GM21423 (cell line): ENCODE measurements at regions not wholly inside any gene's neighbourhood (a gene's known extent, or its start where the extent isn't known, plus 50 kb on each side); places are given as distances from the start of the nearest gene placed in this dataset.
"Not testable (repeated sequence)": the region's sequence is repeated elsewhere in the genome, so short reads cannot be mapped to it uniquely, and the experiment has no call there.

ENCODE experiments used
- ATAC-seq: cut with Tn5 transposase; IDR thresholded peaks from one replicate; pipeline ENCODE4 v1.9.1; 2021; ENCODE audit warnings: mild to moderate bottlenecking, moderate library complexity; ENCODE audit not compliant: unreplicated experiment

GRCh38 chr12:75812271-75813018, 219.1 kb downstream of the PHLDA1 start:
- no peak for ATAC-seq

- no peak for ATAC-seq
These were observed 221.8 kb downstream of the PHLDA1 start for GRCh38 chr12:75809746-75810145.

- ATAC-seq, result no peak
These were observed 224.1 kb downstream of the PHLDA1 start for GRCh38 chr12:75807494-75807893.

GRCh38 chr12:75805905-75806304, 225.7 kb downstream of the PHLDA1 start:
- no peak for ATAC-seq

GRCh38 chr12:75805320-75805719, 226.3 kb downstream of the PHLDA1 start:
- ATAC-seq, result no peak

GRCh38 chr12:75798136-75798926, 233.2 kb downstream of the PHLDA1 start:
- no peak for ATAC-seq

- ATAC-seq, result no peak
These were observed 236.5 kb downstream of the PHLDA1 start for GRCh38 chr12:75795125-75795524.

- no peak for ATAC-seq
These were observed 238.9 kb downstream of the PHLDA1 start for GRCh38 chr12:75792687-75793086.

GRCh38 chr12:75790219-75790618, 241.4 kb downstream of the PHLDA1 start:
- ATAC-seq, result no peak

GRCh38 chr12:75787146-75787545, 244.4 kb downstream of the PHLDA1 start:
- not testable (repeated sequence) for ATAC-seq

- no peak for ATAC-seq
These were observed 245.5 kb downstream of the PHLDA1 start for GRCh38 chr12:75786070-75786469.

- no peak for ATAC-seq
These were observed 247.0 kb downstream of the PHLDA1 start for GRCh38 chr12:75784591-75784990.

GRCh38 chr12:75783093-75783877, 248.3 kb downstream of the PHLDA1 start:
- ATAC-seq, result no peak

- ATAC-seq, result no peak
These were observed 249.5 kb downstream of the PHLDA1 start for GRCh38 chr12:75782069-75782581.

- no peak for ATAC-seq
These were observed 250.0 kb downstream of the PHLDA1 start for GRCh38 chr12:75781532-75782046.

GRCh38 chr12:75779891-75780496, 251.6 kb downstream of the PHLDA1 start:
- ATAC-seq, result no peak

- ATAC-seq, result no peak
These were observed 257.1 kb downstream of the PHLDA1 start for GRCh38 chr12:75774261-75775052.

GRCh38 chr12:75773377-75773776, 258.2 kb downstream of the PHLDA1 start:
- no peak for ATAC-seq

- no peak for ATAC-seq
These were observed 259.6 kb upstream of the KRR1 start for GRCh38 chr12:75771023-75771422.

- ATAC-seq, result no peak
These were observed 256.5 kb upstream of the KRR1 start for GRCh38 chr12:75767957-75768356.
